ENCODE measurements at regions not wholly inside any gene's neighbourhood (a gene's known extent, or its start where the extent isn't known, plus 50 kb on each side); places are given as distances from the start of the nearest gene placed in this dataset.

DNA sequence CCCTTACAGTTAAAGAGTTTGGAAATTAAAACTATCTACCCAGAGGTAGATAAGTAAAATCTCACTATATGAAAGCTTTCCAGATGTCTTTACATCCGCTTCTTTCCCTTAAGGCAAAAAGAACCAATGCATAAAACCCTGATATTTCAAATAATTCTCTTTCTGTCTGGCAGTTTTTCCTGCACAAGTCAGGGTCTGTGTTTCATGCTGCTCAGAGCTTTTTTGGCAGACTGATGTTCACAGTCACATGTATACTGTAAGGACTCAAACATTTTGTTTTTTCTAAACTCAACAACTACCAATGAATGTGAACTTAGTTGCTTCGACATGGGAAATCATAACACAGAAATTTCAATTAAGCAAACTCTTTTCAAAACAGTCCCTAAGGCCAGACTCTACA is 988.4 kb downstream of the EPHA3 start:
- Histone ChIP-seq H3K4me3 (ENCODE audit: low read depth, low read length) (no peak overlapping the region), H3K27me3 (ENCODE audit: insufficient read depth, low read length) (no peaks in the 10 kb centered on the region), H3K27ac (ENCODE audit: low read depth, low read length) (no peak overlapping the region), H3K79me2 (ENCODE audit: control insufficient read depth, insufficient read depth, low read length, unreplicated experiment) (no peaks in the 10 kb centered on the region), H3K36me3 (ENCODE audit: insufficient read depth, low read length) (no peaks in the 10 kb centered on the region), H3K4me1 (ENCODE audit: control insufficient read depth, insufficient read depth, low read length, unreplicated experiment) (peaks cover 8% of the 10 kb centered on the region), H2AFZ (ENCODE audit: low read length, unreplicated experiment) (no peak overlapping the region)

DNA sequence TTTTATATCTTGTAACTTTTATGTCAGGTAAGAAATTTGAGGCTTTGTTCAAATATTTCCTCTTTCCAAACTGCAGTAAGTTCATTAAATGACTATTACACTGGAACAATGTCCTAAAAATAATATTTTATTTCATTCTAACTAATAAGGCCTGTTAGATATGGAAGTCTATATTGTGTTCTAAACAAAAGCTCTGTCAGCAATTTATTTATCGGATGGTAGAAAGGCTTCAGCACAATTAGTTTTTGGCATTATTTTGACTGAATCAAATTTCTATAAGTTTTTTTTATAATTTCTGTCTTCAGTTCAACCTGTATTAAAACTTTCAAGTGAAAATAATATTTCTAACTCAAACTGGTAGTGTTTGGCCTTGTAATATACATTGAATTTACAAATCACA is 992.1 kb downstream of the EPHA3 start:
- Histone ChIP-seq H3K27me3 (ENCODE audit: insufficient read depth, low read length) (no peaks in the 10 kb centered on the region), H2AFZ (ENCODE audit: low read length, unreplicated experiment) (no peak overlapping the region), H3K4me3 (ENCODE audit: low read depth, low read length) (no peak overlapping the region), H3K79me2 (ENCODE audit: control insufficient read depth, insufficient read depth, low read length, unreplicated experiment) (no peaks in the 10 kb centered on the region), H3K4me1 (ENCODE audit: control insufficient read depth, insufficient read depth, low read length, unreplicated experiment) (no peaks in the 10 kb centered on the region), H3K36me3 (ENCODE audit: insufficient read depth, low read length) (no peaks in the 10 kb centered on the region), H3K27ac (ENCODE audit: low read depth, low read length) (no peak overlapping the region)

DNA sequence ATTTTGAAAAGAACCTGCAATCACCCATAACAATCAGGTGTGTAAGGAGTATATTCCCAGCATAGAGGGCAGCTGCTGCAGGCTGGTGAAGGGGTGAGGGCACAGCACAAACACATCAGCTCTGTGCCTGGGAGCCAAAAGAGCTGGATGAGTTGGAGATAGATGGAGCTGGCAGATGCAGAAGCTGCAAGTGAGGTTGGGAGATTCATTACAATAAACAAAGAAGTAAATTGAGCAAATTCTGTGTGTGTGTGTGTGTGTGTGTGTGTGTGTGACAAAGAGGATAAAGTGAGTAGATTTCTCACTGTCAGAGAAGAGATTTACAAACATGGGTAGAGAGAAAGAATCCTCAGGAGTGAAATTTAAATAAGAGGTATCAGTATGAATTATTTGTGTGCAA is 994.7 kb downstream of the EPHA3 start:
- no peak overlapping the region for H3K4me3 ChIP-seq (ENCODE audit: low read depth, low read length)
- no peak overlapping the region for H3K27ac ChIP-seq (ENCODE audit: low read depth, low read length)
- H3K79me2 ChIP-seq (ENCODE audit: control insufficient read depth, insufficient read depth, low read length, unreplicated experiment): no peaks in the 10 kb centered on the region
- no peaks in the 10 kb centered on the region for H3K36me3 ChIP-seq (ENCODE audit: insufficient read depth, low read length)
- H3K4me1 ChIP-seq (ENCODE audit: control insufficient read depth, insufficient read depth, low read length, unreplicated experiment): no peaks in the 10 kb centered on the region
- H3K27me3 ChIP-seq (ENCODE audit: insufficient read depth, low read length): no peaks in the 10 kb centered on the region
- H2AFZ ChIP-seq (ENCODE audit: low read length, unreplicated experiment): no peak overlapping the region

DNA sequence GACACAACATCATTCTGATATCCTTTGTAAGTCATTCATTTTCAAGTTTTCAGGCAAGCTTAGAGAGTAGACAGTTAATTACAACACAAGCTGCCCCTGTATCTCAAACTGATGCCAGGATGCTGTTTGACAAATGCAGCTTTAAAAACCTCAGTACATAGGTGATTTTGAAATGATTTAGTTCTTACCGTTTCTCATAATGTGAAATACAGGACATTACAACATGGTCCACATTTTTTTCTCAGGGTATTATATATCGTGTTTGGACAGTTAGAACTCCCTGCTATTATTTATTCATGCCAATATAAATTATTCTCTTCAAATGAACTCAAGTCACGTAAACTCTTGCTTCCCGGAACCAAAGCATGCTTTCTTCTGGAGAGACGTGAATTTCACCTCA is 1013.9 kb downstream of the EPHA3 start:
- no peak overlapping the region for H2AFZ ChIP-seq (ENCODE audit: low read length, unreplicated experiment)
- H3K4me3 ChIP-seq (ENCODE audit: low read depth, low read length): no peak overlapping the region
- no peaks in the 10 kb centered on the region for H3K27me3 ChIP-seq (ENCODE audit: insufficient read depth, low read length)
- H3K4me1 ChIP-seq (ENCODE audit: control insufficient read depth, insufficient read depth, low read length, unreplicated experiment): no peaks in the 10 kb centered on the region
- no peaks in the 10 kb centered on the region for H3K36me3 ChIP-seq (ENCODE audit: insufficient read depth, low read length)
- no peak overlapping the region for H3K27ac ChIP-seq (ENCODE audit: low read depth, low read length)
- H3K79me2 ChIP-seq (ENCODE audit: control insufficient read depth, insufficient read depth, low read length, unreplicated experiment): no peaks in the 10 kb centered on the region

DNA sequence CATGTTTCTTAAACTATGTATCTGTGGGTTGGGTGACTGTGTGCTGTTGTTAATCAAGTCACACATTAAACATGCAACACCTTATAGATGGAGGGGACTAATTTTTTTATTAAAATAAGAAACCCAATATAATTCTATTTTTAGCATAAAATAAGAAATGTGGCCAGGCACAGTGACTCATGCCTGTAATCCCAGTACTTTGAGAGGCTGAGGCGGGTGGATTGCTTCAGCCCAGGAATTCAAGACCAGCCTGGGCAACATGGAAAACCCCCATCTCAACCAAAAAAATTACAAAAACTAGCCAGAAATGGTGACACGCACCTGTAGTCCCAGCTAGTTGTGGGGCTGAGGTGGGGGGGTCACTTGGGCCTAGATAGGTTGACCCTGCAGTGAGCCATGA is 1021.0 kb downstream of the EPHA3 start:
- no peak overlapping the region for H3K4me3 ChIP-seq (ENCODE audit: low read depth, low read length)
- no peaks in the 10 kb centered on the region for H3K27me3 ChIP-seq (ENCODE audit: insufficient read depth, low read length)
- H2AFZ ChIP-seq (ENCODE audit: low read length, unreplicated experiment): no peak overlapping the region
- peaks cover 7% of the 10 kb centered on the region for H3K4me1 ChIP-seq (ENCODE audit: control insufficient read depth, insufficient read depth, low read length, unreplicated experiment)
- no peaks in the 10 kb centered on the region for H3K79me2 ChIP-seq (ENCODE audit: control insufficient read depth, insufficient read depth, low read length, unreplicated experiment)
- H3K36me3 ChIP-seq (ENCODE audit: insufficient read depth, low read length): peaks cover 4% of the 10 kb centered on the region; the same call in 1 of the 2 replicates
- no peak overlapping the region for H3K27ac ChIP-seq (ENCODE audit: low read depth, low read length)

DNA sequence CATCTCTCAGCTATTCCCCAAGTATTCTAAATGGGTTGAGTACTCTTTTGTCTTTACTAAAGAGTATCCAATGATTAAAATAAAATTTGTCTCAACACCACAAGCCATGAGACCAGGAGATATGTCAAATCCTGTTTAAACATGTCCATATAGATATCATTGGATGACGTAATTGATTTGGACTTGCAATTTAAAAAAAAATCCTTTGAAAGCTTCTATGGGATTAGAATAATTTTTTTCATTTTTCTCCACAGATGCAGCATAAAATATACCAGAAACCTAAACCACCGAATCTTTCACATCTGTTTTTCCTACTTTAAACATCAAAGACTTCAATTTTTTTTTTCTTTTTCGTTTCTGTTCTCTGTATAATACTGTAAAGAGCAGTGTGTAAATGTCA is 1022.3 kb downstream of the EPHA3 start:
- Histone ChIP-seq H2AFZ (ENCODE audit: low read length, unreplicated experiment) (no peak overlapping the region), H3K4me3 (ENCODE audit: low read depth, low read length) (no peak overlapping the region), H3K27ac (ENCODE audit: low read depth, low read length) (no peak overlapping the region), H3K36me3 (ENCODE audit: insufficient read depth, low read length) (peaks cover 4% of the 10 kb centered on the region; the same call in 1 of the 2 replicates), H3K4me1 (ENCODE audit: control insufficient read depth, insufficient read depth, low read length, unreplicated experiment) (peaks cover 7% of the 10 kb centered on the region), H3K27me3 (ENCODE audit: insufficient read depth, low read length) (no peaks in the 10 kb centered on the region), H3K79me2 (ENCODE audit: control insufficient read depth, insufficient read depth, low read length, unreplicated experiment) (no peaks in the 10 kb centered on the region)

DNA sequence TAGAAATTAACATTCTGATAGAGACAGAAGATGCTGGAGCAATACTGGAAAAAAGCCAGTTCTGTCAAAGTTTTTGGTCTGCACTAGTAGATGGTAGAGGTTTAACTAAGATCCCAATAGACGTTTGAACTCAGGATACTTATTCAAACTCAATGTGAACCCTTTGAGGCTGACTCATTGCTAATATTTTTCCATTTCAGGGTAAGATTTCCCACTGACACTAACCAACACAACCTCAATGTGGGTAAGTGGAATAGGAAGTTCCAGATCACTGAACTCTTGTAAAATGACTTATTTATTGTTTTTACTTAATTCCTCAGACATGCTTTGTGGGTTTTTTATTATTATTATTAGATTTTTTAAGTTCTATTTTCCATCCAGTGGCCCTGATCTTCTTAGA is 1024.8 kb downstream of the EPHA3 start:
- no peaks in the 10 kb centered on the region for H3K79me2 ChIP-seq (ENCODE audit: control insufficient read depth, insufficient read depth, low read length, unreplicated experiment)
- no peaks in the 10 kb centered on the region for H3K36me3 ChIP-seq (ENCODE audit: insufficient read depth, low read length)
- no peaks in the 10 kb centered on the region for H3K27me3 ChIP-seq (ENCODE audit: insufficient read depth, low read length)
- no peak overlapping the region for H3K4me3 ChIP-seq (ENCODE audit: low read depth, low read length)
- no peak overlapping the region for H3K27ac ChIP-seq (ENCODE audit: low read depth, low read length)
- no peak overlapping the region for H2AFZ ChIP-seq (ENCODE audit: low read length, unreplicated experiment)
- H3K4me1 ChIP-seq (ENCODE audit: control insufficient read depth, insufficient read depth, low read length, unreplicated experiment): peaks cover 7% of the 10 kb centered on the region

DNA sequence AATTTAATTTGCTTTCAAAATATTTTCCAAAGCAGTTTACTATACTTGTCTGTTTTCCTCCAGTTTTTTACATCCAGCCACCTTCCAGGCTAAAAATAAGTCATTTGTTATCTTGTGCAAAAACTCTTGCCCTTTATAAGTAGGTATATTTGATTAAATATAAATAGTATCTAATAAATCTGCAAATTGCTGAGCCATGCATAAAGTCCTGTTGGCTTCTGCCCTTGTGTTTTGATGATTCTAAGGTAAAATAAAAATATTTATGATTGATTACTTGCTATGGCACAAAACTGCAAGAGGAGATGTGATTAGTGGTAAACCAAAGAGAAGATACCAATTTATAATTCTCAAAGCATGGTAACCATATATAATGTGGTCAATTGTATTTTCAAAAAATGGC is 1026.7 kb downstream of the EPHA3 start:
- no peak overlapping the region for H3K27ac ChIP-seq (ENCODE audit: low read depth, low read length)
- H3K4me1 ChIP-seq (ENCODE audit: control insufficient read depth, insufficient read depth, low read length, unreplicated experiment): no peaks in the 10 kb centered on the region
- H3K4me3 ChIP-seq (ENCODE audit: low read depth, low read length): no peak overlapping the region
- H3K36me3 ChIP-seq (ENCODE audit: insufficient read depth, low read length): no peaks in the 10 kb centered on the region
- H3K27me3 ChIP-seq (ENCODE audit: insufficient read depth, low read length): no peaks in the 10 kb centered on the region
- H2AFZ ChIP-seq (ENCODE audit: low read length, unreplicated experiment): no peak overlapping the region
- no peaks in the 10 kb centered on the region for H3K79me2 ChIP-seq (ENCODE audit: control insufficient read depth, insufficient read depth, low read length, unreplicated experiment)

DNA sequence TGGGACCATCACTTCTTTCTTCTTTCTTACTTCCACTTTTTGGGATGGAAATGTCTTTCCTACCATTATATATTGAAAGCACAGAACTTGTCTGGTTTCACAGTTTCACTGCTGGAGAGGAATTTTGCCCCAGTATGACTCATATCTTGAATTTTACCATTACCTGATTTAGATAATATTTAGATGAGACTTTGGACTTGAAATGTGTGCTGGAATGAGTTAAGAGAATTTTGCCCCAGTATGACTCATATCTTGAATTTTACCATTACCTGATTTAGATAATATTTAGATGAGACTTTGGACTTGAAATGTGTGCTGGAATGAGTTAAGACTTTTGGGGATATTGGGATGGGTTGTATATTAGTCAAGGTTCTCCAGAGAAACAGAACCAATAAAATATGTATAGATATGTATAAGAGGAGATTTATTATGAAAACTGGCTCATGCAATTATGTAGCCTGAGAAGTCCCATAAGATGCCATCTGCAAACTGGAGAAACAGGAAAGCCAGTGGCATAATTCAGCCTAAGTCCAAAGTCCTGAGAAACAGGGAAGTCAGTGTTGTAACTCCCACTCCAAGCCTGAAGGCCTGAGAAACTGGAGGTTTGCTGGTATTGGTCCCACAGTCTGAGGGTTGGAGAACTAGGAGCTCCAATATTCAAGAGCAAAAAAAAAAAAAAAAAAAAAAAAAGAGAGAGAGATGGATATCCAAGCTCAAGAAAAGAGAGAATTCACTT is 1029.2 kb downstream of the EPHA3 start:
- no peak overlapping the region for H3K27ac ChIP-seq (ENCODE audit: low read depth, low read length)
- no peaks in the 10 kb centered on the region for H3K27me3 ChIP-seq (ENCODE audit: insufficient read depth, low read length)
- H3K36me3 ChIP-seq (ENCODE audit: insufficient read depth, low read length): no peaks in the 10 kb centered on the region
- H3K4me3 ChIP-seq (ENCODE audit: low read depth, low read length): no peak overlapping the region
- H3K4me1 ChIP-seq (ENCODE audit: control insufficient read depth, insufficient read depth, low read length, unreplicated experiment): no peaks in the 10 kb centered on the region
- no peak overlapping the region for H2AFZ ChIP-seq (ENCODE audit: low read length, unreplicated experiment)
- H3K79me2 ChIP-seq (ENCODE audit: control insufficient read depth, insufficient read depth, low read length, unreplicated experiment): no peaks in the 10 kb centered on the region

DNA sequence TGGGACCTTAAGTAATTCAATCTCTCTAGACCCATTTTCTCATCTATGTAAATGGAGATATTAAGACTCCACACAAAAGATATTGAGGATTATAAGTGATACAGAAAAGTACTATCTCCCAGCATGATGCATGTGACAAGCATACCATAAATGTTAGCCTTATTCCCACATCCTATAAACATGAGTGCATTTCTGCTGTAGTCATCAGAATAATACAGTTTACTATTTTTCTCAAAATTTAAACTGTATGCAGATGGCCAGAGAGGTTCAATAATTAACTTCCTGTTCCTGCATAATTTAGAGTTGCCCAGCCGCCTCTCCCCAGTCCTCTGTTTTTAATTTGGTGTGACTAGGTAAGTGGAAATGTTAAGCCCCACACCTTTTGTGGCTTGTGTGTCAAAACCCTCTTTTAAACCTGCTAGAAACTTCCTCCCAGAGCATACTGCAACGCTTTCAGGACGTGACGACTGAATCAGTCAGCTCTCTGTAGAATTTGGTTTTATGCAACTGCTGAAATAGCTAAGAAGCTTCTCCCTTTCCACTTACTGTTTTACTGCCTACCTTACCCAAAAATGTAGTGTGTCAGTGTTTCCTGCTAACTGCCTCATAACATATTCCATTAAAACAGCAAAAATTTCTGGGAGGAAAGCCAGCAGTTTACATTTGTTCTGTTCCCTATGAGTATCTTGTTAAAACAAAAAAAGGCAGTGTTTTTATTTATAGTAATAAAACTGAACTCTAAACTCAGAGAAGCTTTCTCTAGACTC is 1037.9 kb downstream of the EPHA3 start:
- Histone ChIP-seq H3K79me2 (ENCODE audit: control insufficient read depth, insufficient read depth, low read length, unreplicated experiment) (no peaks in the 10 kb centered on the region), H3K4me3 (ENCODE audit: low read depth, low read length) (no peak overlapping the region), H3K4me1 (ENCODE audit: control insufficient read depth, insufficient read depth, low read length, unreplicated experiment) (no peaks in the 10 kb centered on the region), H3K36me3 (ENCODE audit: insufficient read depth, low read length) (no peaks in the 10 kb centered on the region), H3K27ac (ENCODE audit: low read depth, low read length) (no peak overlapping the region), H2AFZ (ENCODE audit: low read length, unreplicated experiment) (no peak overlapping the region), H3K27me3 (ENCODE audit: insufficient read depth, low read length) (no peaks in the 10 kb centered on the region)

DNA sequence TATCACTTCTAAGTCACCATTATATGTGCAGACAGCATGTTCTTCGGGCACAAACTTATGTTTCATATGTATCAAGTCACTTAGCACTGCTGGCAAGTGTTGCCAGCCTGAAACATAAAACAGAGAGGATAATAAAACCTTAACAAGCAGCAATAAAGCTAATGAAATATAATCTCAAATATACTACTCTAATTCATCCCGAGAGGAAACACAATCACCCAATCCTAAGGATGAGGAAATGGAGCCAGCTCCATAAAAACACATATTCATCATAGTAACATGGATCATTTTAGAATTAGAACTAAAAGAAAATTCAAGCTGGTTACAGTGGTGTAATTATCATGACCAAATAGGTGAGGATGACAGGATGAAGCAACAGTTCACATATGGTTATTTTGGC is 1072.7 kb downstream of the EPHA3 start:
- H3K79me2 ChIP-seq (ENCODE audit: control insufficient read depth, insufficient read depth, low read length, unreplicated experiment): no peaks in the 10 kb centered on the region
- H3K4me1 ChIP-seq (ENCODE audit: control insufficient read depth, insufficient read depth, low read length, unreplicated experiment): peaks cover 23% of the 10 kb centered on the region
- no peak overlapping the region for H3K4me3 ChIP-seq (ENCODE audit: low read depth, low read length)
- H2AFZ ChIP-seq (ENCODE audit: low read length, unreplicated experiment): no peak overlapping the region
- H3K27ac ChIP-seq (ENCODE audit: low read depth, low read length): no peak overlapping the region
- H3K27me3 ChIP-seq (ENCODE audit: insufficient read depth, low read length): no peaks in the 10 kb centered on the region
- no peaks in the 10 kb centered on the region for H3K36me3 ChIP-seq (ENCODE audit: insufficient read depth, low read length)

Data from ACC112 (cell line).